NCI-H146 (cell line): ENCODE measurements at regions not wholly inside any gene's neighbourhood (a gene's known extent, or its start where the extent isn't known, plus 50 kb on each side); places are given as distances from the start of the nearest gene placed in this dataset.
A peak's percentile ranks its signal among the peaks of the same experiment; 100 is the strongest.
"Not testable (repeated sequence)": the region's sequence is repeated elsewhere in the genome, so short reads cannot be mapped to it uniquely, and the experiment has no call there.

Source experiments
- DNase-seq: peaks from one replicate; lab custom pipeline; 2025; lab: John Stamatoyannopoulos, UW

DNA sequence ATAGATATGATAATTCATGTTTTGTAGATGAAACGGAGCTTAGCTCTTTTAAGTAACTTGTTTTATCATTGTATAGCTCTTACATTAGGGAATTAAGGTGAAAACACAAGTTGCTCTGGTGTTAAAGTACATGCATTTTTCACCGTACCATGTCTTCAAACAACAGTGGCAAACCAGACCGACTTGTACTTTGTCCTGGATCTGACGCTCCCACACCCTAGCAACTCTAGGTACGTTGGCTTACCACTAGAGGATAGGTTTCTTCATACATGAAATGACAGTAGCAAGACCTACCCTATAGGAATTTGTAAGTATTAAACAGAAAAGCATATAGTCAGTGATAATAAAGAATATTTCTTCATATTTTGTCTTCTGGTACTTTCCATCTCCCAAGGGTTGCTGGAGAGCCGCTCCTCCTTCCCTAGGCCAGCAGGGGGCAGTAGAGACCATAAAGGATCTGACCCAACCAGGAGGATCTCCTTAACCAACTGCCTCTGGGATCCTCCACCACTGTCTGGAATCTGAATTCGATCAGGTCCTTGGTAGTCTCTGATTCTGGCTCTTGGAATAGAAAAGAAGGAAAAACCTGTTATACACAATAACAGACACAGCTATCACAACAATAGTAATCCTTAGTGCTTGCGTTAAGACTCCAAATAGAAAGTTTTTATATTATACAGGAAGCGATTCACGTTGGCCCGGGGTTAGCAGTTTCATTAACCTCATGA, 136.7 kb downstream of the CAVIN4 start:
- DNase-seq = peak; percentile 76

DNA sequence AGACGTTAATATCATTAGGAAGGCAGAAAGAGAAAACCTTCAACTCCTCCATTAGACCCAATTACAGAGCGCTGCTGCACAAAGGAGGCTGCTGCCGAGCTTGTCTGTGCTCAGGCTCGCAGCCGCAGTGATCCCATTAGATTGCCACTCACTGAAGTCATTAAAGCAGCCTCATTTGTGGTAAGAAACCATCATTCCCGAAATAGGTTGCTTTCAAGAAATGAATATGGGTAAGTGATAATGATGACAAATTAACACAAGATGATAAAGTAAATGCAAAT, 137.2 kb downstream of the CAVIN4 start:
- no peak for DNase-seq

DNA sequence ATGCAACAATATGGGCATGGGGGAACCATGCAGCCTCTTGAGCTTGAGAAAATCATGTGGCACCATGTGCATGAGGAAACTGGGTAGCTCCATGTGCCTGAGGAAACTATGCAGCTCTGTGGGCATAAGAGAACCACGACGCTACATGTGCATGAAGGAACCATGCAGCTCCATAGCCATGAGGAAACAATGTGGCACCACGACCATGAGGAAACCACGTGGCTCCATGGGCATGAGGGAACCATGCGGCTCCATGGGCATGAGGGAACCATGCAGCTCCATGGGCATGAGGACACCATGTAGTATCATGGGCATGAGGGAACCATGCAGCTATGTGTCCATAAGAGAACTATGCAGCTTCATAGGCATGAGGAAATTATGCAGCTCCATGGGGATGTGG, 140.8 kb downstream of the CAVIN4 start:
- DNase-seq = no peak

DNA sequence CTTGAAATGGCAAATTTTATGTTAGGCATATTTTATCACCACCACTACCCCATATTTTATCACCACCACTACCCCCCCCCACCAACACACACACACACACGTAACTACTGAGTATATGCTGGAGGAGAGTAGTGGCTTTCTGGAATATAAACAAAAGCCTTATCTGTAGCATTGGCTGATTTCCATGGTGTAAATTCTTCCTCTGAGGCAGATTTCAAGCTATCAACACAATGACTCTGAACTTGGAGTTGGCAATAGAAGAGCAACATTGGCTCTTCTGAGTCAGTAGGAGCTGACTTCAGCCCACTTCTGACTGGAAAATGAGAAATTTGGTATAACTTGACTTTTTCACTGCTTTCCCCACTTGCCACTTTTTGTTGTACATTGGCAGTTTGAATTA, 143.0 kb downstream of the CAVIN4 start:
- no peak for DNase-seq

DNA sequence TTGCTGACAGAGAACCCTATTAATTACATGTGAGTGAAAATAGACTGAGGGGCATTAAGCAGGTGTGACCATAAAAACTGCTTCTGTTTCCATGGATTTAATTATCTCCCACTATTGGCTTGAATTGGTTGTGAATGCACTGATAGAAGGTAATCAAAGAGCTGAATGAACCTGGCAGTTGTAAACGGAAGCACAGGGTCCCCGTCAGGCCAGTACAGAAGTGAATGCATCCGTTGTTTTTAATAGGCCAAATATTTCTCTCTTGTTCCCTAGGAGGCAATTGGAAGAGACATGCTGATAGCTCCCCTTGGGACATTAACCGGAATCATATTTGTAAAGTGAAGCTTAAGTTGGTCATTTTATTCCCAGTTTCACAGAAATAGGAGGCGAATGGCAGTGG, 147.0 kb downstream of the CAVIN4 start:
- DNase-seq = peak; percentile 86

DNA sequence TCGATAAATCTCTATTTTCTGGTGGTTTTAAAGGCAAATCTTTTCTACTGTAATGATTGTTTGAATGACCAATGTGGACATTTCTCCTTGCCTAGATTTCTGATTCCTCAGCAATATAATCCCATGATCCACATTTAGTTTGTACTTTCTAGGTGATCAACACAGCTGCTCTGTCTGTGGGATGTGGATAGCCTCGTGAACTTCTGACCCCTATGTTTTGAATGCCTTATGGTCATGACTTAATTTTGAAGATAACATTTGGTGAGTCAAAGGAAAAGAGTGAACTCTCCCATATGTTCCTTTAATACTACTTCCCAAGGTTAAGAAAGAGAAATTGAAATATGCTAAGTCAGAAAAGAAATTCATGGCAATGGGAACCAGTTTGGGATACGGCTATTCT, 147.5 kb downstream of the CAVIN4 start:
- DNase-seq = peak; percentile 40

DNA sequence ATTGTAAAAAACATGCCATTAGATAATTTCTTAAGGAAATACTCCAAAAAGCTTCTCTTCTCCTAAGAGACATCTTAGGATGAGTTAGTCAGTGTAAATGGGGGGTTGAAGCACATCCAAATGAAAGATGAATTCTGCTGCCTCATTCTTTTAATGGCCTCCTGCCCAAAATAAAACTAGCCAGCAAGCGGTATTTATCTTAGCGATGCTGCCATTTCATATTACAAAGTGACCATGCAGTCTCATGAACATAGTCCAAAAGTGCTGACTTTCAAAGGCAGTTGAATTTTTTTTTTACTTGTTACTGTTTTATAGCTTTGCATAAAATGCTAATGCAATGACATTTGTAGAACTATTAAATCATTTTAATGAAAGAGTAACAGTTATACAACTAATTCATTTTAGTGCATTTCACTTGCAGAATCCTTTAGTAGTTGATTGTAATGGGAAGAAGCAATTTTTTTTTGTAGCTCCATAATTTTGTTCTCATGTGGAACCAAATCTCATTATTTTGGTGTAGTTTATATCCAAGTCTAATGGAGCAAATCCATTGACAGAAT, 151.5 kb downstream of the CAVIN4 start:
- no peak for DNase-seq

DNA sequence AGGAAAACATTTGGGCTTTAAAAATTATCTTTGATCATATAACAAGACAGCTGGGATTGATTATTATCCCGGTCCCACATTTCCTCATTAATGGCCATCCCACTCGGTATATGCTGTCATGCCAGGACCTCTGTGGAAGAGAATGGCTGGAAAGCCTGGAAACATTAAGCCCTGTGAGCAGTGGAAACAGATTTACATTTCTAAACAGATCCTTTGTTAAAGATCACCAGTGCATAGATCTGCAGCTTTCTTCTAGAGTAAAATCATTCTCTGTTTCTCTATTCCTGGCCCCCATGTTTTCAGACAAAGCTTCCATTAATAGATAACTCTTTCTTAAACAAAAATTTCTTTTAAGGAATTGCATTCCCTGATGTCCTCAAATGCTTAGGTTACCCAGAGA, 152.2 kb downstream of the CAVIN4 start:
- no peak for DNase-seq

DNA sequence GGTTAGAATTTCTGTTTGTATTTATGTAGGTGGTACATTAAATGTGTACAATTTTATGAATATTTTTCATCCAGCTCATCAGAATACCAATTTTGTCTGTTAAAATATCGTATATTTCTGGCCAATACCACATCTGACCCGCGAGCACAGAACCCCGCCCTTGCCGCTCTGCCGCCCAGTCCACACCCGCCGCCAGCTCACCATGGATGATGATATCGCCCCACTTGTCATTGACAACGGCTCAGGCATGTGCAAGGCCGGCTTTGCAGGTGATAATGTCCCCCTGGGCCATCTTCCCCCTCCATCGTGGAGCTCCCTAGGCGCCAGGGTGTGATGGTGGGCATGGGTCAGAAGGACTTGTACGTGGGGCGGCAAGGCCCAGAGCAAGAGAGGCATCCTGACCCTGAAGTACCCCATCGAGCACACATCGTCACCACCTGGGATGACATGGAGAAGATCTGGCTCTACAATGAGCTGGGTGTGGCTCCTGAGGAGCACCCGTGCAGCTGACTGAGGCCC, 153.2 kb downstream of the CAVIN4 start:
- no peak for DNase-seq

DNA sequence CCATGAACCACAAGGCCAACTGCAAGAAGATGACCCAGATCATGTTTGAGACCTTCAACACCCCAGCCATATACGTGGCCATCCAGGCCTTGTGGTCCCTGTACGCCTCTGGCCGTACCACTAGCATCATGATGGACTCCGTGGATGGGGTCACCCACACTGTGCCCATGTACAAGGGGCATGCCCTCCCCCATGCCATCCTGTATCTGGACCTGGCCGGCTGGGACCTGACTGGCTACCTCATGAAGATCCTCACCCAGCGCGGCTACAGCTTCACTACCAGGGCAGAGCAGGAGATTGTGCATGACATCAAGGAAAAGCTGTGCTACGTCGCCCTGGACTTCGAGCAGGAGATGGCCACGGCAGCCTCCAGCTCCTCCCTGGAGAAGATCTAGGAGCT, 153.7 kb downstream of the CAVIN4 start:
- DNase-seq = no peak

DNA sequence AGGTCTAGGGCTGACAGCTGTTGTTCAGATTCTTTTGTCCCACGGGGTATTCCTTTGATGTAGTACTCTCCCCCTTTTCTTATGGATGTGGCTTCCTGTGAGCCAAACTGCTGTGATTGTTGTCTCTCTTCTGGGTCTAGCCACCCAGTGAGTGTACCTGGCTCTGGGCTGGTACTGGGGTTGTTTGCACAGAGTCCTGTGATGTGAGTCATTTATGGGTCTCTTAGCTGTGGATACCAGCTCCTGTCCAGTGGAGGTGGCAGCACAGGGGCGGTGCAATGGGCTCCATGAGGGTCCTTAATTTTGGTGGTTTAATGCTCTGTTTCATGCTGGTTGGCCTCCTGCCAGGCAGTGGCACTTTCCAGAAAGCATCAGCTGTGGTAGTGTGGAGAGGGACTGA, 161.3 kb downstream of the CAVIN4 start:
- no peak for DNase-seq

DNA sequence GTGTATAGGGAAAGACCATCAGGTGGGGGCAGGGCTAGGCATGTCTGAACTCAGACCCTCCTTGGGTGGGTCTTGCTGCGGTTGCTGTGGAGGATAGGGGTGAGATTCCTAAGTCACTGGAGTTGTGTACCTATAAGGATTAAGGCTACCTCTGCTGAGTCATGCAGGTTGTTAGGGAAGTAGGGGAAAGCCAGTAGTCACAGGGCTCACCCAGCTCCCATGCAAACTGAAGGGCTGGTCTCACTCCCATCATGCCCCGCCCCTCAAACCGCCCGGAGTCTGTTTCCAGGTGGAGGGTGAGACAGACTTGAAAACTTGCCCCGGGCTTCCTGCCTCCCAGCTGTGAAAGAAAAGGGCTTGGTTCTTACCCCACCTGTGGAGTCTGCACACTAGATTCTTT, 161.8 kb downstream of the CAVIN4 start:
- no peak for DNase-seq

DNA sequence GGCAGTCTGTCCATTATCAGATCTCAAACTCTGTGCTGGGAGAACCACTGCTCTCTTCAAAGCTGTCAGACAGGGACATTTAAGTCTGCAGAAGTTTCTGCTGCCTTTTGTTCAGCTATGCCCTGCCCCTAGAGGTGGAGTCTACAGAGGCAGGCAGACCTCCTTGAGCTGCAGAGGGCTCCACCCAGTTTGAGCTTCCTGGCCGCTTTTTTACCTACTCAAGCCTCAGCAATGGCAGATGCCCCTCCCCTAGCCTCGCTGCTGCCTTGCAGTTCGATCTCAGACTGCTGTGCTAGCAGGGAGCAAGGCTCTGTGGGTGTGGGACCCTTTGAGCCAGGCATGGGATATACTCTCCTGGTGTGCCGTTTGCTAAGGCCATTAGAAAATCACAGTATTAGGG, 171.1 kb downstream of the CAVIN4 start:
- not testable (repeated sequence) for DNase-seq

DNA sequence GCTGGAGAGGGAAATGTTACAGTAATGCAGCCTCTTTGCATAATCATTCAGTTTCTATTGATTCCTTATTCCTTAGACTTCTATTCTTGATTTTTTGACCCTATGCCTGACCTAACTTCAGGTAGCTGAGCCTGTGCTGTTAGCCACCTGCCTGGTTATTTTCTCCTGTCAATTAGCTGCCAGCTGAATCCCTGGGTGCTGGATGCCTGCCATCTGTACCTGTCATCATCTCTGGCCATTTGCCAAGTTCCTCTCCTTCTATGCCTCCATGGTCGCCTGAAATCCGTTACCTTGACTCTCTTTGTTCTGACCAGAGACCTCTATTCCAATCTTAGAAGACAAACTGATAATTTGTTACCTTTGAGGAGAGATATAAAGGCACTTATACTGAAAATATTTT, 178.3 kb downstream of the CAVIN4 start:
- DNase-seq = peak; percentile 90

DNA sequence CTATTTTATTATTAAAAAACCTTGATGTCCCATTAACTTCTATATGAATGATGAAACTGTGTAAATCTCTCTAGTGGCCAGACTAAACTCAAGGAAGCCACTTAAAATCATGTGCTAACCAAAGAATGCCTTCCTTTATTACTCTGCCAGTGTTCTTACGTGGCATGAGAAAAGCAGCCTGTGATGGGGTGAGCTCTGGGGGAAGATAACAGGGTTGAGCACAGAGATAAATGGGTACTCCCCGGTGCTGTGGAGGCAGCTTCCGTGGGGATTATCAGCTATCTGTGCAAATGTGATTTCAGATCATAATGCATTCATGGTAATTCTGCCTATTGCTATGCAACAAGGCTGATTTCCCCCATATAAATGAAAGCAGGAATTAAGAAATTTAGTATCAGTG, 181.3 kb downstream of the CAVIN4 start:
- no peak for DNase-seq

DNA sequence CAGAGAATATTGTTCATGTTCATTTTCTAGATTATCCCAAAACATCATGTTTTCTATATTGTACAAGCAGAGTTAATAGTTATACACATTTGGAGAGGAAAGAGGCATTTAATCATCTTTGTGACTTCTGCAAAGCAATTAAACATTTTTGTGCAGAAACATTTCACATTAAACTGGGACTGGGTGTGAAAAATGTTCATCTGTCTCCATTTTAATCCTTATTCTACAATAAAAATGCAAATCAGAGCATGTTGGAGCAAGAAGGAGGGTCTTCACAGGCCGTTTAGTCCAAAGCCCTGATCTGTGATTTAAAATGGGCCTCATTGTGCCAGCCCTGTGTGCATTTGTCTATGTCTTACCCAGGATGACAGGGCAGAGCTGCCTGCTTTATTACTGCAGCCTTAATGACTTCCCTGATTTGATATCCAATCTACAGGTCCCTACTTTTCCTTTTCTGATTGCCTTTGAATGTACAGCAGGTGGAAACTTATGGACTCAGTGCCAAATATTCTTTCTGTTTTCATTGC, 183.5 kb downstream of the CAVIN4 start:
- DNase-seq = no peak

DNA sequence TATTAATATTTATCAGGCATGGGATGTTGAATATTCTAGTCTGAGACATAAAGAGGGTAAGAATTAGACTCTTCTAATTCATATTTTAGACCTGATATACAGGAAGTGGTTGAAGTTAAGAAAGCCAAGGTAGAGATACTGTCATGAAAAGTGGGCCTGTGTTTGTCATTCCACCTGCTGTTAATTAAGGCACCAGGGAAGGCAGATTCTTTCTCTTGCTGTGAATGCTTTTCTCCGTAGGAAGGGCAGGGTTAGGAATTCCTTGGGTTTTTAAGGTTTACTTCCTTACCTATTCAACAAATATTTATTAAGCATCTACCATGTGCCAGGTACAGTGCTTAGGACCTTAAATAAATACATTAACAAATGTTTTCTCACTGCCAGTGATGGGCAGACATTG, 196.4 kb downstream of the CAVIN4 start:
- DNase-seq = no peak

DNA sequence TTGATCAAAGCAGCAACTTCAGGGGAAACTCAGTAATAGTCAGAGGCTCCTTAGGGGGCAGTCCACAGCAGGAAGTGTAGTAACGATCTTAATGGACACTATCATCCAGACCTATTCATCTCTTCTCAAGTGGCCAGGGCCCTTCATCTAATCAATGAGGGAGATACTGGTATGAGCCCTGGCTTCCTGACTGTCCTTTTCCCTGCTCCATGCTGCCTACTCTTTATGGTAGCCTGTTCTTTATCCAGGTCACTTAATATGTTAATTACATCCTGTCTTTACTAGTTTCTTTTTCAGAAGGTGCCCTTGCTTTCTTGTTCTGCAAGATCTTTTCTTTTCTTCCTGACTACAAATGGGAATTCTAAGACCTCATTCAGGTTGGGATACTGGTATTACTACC, 197.1 kb downstream of the CAVIN4 start:
- peak; percentile 6 for DNase-seq

DNA sequence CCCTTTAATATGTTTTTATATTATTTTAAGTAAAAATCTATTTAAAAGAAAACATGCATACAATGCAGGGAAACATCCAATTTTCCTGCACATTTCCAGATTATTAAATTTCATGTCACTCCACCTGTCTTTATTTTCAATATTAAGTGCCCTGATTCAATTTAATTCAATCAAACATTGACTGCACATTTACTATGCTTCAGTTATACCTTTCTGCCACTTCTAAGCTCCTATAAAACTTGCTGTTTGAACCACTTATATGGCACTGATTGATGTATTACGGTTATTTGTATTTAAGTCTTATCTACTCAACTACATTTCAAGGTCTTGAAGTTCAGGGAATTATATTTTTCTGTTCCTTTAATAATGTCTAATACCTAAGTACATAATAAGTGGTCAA, 198.0 kb downstream of the CAVIN4 start:
- DNase-seq = no peak

DNA sequence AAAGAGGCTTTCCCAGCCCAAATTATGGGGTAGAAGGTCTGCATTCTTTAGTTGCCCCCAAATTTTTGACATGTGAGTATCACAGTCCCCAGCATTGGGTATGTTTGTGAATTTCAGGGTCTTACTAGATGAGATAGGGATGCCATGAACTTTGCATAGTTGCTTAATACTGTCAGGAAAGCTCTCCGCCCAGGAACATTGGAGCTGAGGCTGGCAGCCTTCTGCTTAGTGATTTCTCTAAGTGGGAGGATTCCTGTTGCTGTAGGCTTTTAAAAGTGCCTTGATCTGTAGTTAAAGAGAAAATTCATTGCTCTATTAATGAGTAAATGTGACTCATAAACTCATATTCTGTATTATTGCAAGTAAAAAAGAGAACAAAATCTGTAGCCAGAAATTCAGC, 206.9 kb downstream of the CAVIN4 start:
- no peak for DNase-seq

DNA sequence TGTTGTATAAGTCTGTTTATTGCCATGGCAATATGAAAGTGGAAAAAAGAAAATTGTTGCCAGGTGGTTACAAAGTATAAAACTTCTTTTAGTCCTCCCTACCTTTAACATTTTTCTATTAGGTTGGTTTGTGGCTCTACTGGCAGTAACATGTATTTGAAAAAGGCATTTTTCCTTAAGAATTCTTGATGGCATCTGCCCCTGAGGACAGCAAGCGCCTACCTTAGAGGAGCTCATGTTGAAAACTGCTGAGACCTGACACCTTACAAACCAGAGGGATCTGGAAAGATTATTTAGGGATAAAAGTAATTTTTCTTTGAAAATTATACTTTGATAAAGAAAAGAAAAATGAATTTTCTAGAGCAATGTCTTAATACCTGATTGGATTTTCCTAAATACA, 208.1 kb downstream of the CAVIN4 start:
- no peak for DNase-seq

DNA sequence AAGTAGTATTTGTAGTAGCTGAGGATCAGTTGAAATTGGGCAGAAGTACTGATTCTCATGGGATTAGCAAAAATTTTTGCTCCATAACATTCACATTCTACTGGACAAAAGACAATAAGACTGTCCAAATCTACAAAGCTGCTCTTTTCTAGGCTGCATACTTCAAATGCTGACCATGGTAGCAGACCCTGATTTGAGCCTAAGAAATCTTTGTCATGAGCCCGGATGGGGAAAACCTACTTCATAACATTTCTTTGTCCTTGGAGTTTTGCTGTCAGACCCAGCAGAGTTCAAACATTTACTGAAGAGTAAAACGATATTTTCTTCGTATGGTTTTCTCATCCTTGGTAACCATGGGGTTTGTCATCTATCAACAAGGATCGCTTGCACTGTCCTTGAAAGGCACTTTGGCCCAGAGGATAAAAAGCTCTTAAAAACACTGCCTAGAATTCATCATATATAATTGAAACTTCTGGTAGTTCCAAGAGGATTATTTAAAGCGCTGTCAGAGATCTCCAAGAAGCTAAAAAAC, 216.9 kb downstream of the CAVIN4 start:
- no peak for DNase-seq

DNA sequence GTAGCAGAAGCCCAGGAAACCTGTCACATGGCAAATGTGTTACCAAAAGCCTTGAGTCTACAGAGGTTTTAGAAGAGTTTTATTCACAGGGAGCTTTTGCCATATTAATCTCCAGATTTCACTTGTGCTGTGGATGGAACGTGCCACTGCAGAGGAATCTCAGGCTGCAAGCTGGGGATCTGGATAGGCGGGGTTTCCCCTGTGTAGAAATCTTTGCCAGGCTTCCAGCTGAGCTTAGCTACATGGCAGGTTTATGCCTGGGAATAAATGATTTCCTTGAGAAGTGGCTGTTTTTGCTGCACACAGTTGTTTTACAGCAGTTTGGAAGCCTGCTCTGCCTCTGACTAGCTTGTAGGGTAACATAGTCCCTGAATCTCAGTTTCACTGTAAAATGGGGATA, 224.6 kb upstream of the PLPPR1 start:
- no peak for DNase-seq

DNA sequence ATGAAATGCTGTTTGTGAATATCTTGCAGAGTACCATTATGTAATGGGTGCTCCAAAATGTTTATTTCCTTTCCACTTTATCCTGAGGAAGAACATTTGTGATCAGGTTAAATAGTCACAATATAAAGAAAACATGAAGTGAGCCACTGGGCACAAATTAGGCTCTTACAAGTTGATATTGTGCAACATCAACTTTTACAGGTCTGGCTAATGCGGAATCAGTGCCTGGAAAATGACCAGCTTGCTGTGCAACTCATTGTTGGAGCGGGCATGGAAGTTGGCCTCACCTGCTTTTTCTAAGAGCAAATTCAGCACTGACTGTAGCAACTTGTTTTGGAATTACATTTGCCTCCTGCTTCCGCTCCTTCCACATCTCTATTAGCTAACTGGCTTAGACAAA, 216.9 kb upstream of the PLPPR1 start:
- no peak for DNase-seq
